ENCODE measurements at regions not wholly inside any gene's neighbourhood (a gene's known extent, or its start where the extent isn't known, plus 50 kb on each side); places are given as distances from the start of the nearest gene placed in this dataset.

- Histone ChIP-seq H3K27me3 (no peaks in the 10 kb centered on the region), H3K36me3 (replicated peaks in 1 of 2) (no peaks in the 10 kb centered on the region), H3K9me3 (replicated peaks in 1 of 3) (no peaks in the 10 kb centered on the region), H3K4me1 (replicated peaks in 1 of 2) (no peaks in the 10 kb centered on the region), H3K4me3 (no peak overlapping the region), H3K27ac (no peak overlapping the region)
- DNase-seq, result no peak
- intact Hi-C loops (cut with DNase I), result no loop called here
- no peak for TF ChIP-seq POLR2A (IDR thresholded peaks at IDR 0.05)
- TF ChIP-seq CTCF (IDR thresholded peaks at IDR 0.05), result no peak
- WGBS, 4 donors, result 57 to 66% (median 63%) methylated on average over 1 of the region's 1 CpG
These were observed 1949.4 kb upstream of the SEL1L start for GRCh38 chr14:83483063-83483462.

- no peaks in the 10 kb centered on the region for H3K4me1 ChIP-seq (replicated peaks in 1 of 2)
- H3K36me3 ChIP-seq (replicated peaks in 1 of 2), result no peaks in the 10 kb centered on the region
- peaks cover 0 to 5% (median 0%) of the 10 kb centered on the region in 3 donors for H3K9me3 ChIP-seq (replicated peaks in 1 of 3)
- TF ChIP-seq POLR2A (IDR thresholded peaks at IDR 0.05) (no peak), CTCF (IDR thresholded peaks at IDR 0.05) (no peak)
- H3K27me3 ChIP-seq, result no peaks in the 10 kb centered on the region
- no peak for DNase-seq
- H3K27ac ChIP-seq, result no peak overlapping the region
- no peak overlapping the region for H3K4me3 ChIP-seq
- intact Hi-C loops (cut with DNase I), result no loop called here
These were observed 1951.9 kb upstream of the SEL1L start for GRCh38 chr14:83485591-83485990.

GRCh38 chr14:83491091-83491490 lies 1957.4 kb upstream of the SEL1L start:
- no peaks in the 10 kb centered on the region for H3K36me3 ChIP-seq (replicated peaks in 1 of 2)
- intact Hi-C loops (cut with DNase I), result no loop called here

GRCh38 chr14:83520837-83521236 lies 1987.2 kb upstream of the SEL1L start:
- Histone ChIP-seq H3K9me3 (replicated peaks in 1 of 3) (no peaks in the 10 kb centered on the region), H3K27me3 (no peaks in the 10 kb centered on the region), H3K4me1 (replicated peaks in 1 of 2) (no peaks in the 10 kb centered on the region), H3K36me3 (replicated peaks in 1 of 2) (no peaks in the 10 kb centered on the region), H3K4me3 (no peak overlapping the region), H3K27ac (no peak overlapping the region)
- no peak for DNase-seq
- 58 to 82% (median 73%) methylated on average over 3 of the region's 3 CpGs for WGBS, 4 donors
- TF ChIP-seq POLR2A (IDR thresholded peaks at IDR 0.05) (no peak), CTCF (IDR thresholded peaks at IDR 0.05) (no peak)
- intact Hi-C loops (cut with DNase I), result no loop called here

More at GRCh38 chr14:83491091-83491490, 1957.4 kb upstream of the SEL1L start:
- no peak for DNase-seq
- no peaks in the 10 kb centered on the region for H3K4me1 ChIP-seq (replicated peaks in 1 of 2)
- H3K27ac ChIP-seq, result no peak overlapping the region
- WGBS, 4 donors, result 79 to 92% (median 87%) methylated on average over 2 of the region's 2 CpGs
- H3K9me3 ChIP-seq (replicated peaks in 1 of 3), result peaks cover 0 to 5% (median 0%) of the 10 kb centered on the region in 3 donors
- H3K27me3 ChIP-seq, result no peaks in the 10 kb centered on the region
- no peak overlapping the region for H3K4me3 ChIP-seq
- TF ChIP-seq CTCF (IDR thresholded peaks at IDR 0.05) (no peak), POLR2A (IDR thresholded peaks at IDR 0.05) (no peak)
